Mucosa of descending colon (tissue), 3 donors: ENCODE measurements at regions not wholly inside any gene's neighbourhood (a gene's known extent, or its start where the extent isn't known, plus 50 kb on each side); places are given as distances from the start of the nearest gene placed in this dataset.

Experiments used
- ATAC-seq: fragments of 200-7000 bp; cut with Tn5 transposase; one replicate; pipeline ENCODE4 v1.9.1; 2020; ENCODE audit warnings: mild to moderate bottlenecking, moderate library complexity
- DNase-seq, 3 donors: peaks; one replicate each; pipeline ENCODE4 v3.0.0-alpha.2; 2020
- H3K36me3 ChIP-seq: fragments of 200-600 bp; one replicate; pipeline ENCODE4 v1.8.0; 2021; ENCODE audit warnings: low read depth, mild to moderate bottlenecking
- H3K4me1 ChIP-seq: fragments of 200-600 bp; one replicate; pipeline ENCODE4 v1.8.0; 2021; ENCODE audit warnings: low read depth, mild to moderate bottlenecking
- H3K4me3 ChIP-seq: fragments of 200-600 bp; one replicate; pipeline ENCODE4 v1.8.0; 2021; ENCODE audit warnings: mild to moderate bottlenecking
- H3K9me3 ChIP-seq: fragments of 200-600 bp; one replicate; pipeline ENCODE4 v1.8.0; 2021; ENCODE audit warnings: mild to moderate bottlenecking
- intact Hi-C, 2 donors: fragments of 100-400 bp; cut with DNase I in 1 of 2; cut with micrococcal nuclease in 1 of 2; formaldehyde crosslinking; loops; one replicate each; pipeline versions ENCODE4 v1.11.0 to v1.11.1; 2022; cut with DNase I, micrococcal nuclease
- TF ChIP-seq, protein P1 (sequence below): fragments of 200-600 bp; IDR thresholded peaks from one replicate; pipeline ENCODE4 v1.8.0; 2022; ENCODE audit warnings: antibody characterized with exemption, mild to moderate bottlenecking
- donor health status: DM: no; HTN: no; CAD: no; lungs with moderate emphysema.
- donor health status: DM: no; HTN: no; CAD: no.
- donor health status: DM: no; HTN: yes; CAD: no.

GRCh38 chr2:164030623-164031022, 294.8 kb upstream of the FIGN start:
- Histone ChIP-seq H3K4me1 (no peaks in the 10 kb centered on the region), H3K4me3 (no peak overlapping the region), H3K36me3 (no peaks in the 10 kb centered on the region), H3K9me3 (no peaks in the 10 kb centered on the region)
- TF ChIP-seq, protein P1, sequence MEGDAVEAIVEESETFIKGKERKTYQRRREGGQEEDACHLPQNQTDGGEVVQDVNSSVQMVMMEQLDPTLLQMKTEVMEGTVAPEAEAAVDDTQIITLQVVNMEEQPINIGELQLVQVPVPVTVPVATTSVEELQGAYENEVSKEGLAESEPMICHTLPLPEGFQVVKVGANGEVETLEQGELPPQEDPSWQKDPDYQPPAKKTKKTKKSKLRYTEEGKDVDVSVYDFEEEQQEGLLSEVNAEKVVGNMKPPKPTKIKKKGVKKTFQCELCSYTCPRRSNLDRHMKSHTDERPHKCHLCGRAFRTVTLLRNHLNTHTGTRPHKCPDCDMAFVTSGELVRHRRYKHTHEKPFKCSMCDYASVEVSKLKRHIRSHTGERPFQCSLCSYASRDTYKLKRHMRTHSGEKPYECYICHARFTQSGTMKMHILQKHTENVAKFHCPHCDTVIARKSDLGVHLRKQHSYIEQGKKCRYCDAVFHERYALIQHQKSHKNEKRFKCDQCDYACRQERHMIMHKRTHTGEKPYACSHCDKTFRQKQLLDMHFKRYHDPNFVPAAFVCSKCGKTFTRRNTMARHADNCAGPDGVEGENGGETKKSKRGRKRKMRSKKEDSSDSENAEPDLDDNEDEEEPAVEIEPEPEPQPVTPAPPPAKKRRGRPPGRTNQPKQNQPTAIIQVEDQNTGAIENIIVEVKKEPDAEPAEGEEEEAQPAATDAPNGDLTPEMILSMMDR: no peak
- ATAC-seq (no peak), DNase-seq (no peak)
- intact Hi-C loops: no loop called here

- Histone ChIP-seq H3K9me3 (no peaks in the 10 kb centered on the region), H3K4me1 (no peaks in the 10 kb centered on the region), H3K4me3 (no peak overlapping the region), H3K36me3 (no peaks in the 10 kb centered on the region)
- DNase-seq (no peak), ATAC-seq (no peak)
- TF ChIP-seq, protein P1: no peak
- intact Hi-C loops: no loop called here
Observed at GRCh38 chr2:164028814-164029534, 293.2 kb upstream of the FIGN start.

DNA sequence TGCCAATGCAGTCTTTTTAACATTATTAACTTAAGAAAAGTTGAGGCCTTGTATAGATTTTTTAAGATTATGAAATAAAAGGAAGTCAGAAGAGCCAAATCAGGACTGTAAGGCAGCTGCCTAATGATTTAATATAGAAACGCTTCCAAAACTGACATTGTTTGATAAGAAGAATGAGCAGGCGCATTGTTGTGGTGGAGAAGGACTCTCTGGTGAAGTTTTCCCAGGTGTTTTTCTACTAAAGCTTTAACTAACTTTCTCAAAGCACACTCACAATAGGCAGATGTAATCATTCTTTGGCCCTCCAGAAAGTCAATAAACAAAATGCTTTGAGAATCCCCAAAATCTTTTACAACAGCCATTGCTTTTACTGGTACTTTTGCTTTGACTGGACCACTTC, 288.6 kb upstream of the FIGN start:
- Histone ChIP-seq H3K4me1 (no peaks in the 10 kb centered on the region), H3K36me3 (no peaks in the 10 kb centered on the region), H3K9me3 (no peaks in the 10 kb centered on the region), H3K4me3 (no peak overlapping the region)
- TF ChIP-seq, protein P1: no peak
- intact Hi-C loops: no loop called here
- no peak for ATAC-seq
- DNase-seq: no peak

GRCh38 chr2:164023896-164024295, 288.1 kb upstream of the FIGN start:
- intact Hi-C loops: no loop called here
- TF ChIP-seq, protein P1: no peak
- ATAC-seq (no peak), DNase-seq (no peak)
- Histone ChIP-seq H3K4me1 (no peaks in the 10 kb centered on the region), H3K36me3 (no peaks in the 10 kb centered on the region), H3K4me3 (no peak overlapping the region), H3K9me3 (no peaks in the 10 kb centered on the region)

GRCh38 chr2:164015328-164016123, 279.7 kb upstream of the FIGN start:
- Histone ChIP-seq H3K9me3 (no peaks in the 10 kb centered on the region), H3K36me3 (no peaks in the 10 kb centered on the region), H3K4me3 (no peak overlapping the region), H3K4me1 (no peaks in the 10 kb centered on the region)
- TF ChIP-seq, protein P1: no peak
- DNase-seq (no peak), ATAC-seq (no peak)
- intact Hi-C loops: no loop called here
